Hippocampal formation (tissue), 2 donors: ENCODE measurements at regions not wholly inside any gene's neighbourhood (a gene's known extent, or its start where the extent isn't known, plus 50 kb on each side); places are given as distances from the start of the nearest gene placed in this dataset.

ENCODE experiments used
- DNase-seq, 2 donors: peaks; one replicate each; lab custom pipeline; 2025; lab: John Stamatoyannopoulos, UW

DNA sequence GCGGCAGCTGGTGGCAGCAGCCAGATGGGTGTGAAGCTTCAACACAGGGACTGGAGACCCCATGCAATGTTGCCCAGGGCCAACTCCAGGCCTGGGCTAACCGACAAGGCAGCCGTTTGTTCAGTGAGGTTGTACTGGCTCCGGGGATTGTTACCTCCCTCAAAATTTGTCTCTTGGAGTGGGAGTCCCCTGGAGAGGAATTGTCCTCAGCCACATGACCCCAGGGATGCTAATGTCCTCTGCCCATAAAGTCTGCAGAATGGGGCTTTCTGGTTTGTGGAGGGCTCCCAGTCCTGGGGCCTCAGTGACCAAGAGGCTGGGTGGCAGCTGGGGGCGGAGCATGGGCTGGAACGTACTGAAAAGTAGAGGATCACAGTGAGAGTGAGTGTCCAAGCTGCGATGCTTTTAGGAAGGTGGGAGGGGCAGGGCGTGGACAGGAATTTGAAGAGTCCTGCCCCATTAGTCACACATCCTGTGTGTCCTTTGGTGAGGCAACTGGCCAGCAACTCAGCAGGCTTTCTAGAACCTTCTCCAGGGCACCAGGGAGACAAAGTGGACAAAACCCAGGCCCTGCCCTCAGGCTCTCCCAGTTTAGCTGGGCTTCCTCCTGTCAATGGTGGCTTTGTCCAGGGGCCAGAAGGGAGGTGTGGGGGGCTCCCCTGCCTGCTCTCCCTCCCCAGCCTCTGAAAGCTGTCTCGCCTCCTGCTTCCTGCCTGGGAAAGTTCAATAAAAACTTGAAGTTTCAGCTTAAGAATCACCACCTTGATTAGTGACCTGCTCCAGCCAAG, 114.0 kb downstream of the NSG2 start:
- DNase-seq = no peak

DNA sequence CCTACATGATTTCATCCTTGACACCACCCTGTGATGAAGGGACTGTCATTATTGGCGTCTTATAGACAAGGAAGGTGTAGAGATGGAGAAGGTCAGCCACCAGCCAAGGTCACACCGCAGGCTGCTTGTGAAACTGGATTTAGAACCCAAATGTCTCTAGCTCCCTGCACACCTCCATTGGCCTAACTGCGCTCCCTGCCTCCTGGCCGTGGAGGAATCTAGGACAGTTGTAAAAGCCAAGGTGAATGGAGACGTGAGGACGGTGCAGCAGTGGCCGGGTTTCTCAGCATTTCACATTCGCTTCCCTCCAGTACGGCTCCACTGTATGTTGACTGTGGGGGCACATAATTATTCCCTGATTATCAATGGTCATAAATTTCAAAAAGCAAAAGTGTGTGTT, 119.9 kb downstream of the NSG2 start:
- no peak for DNase-seq

DNA sequence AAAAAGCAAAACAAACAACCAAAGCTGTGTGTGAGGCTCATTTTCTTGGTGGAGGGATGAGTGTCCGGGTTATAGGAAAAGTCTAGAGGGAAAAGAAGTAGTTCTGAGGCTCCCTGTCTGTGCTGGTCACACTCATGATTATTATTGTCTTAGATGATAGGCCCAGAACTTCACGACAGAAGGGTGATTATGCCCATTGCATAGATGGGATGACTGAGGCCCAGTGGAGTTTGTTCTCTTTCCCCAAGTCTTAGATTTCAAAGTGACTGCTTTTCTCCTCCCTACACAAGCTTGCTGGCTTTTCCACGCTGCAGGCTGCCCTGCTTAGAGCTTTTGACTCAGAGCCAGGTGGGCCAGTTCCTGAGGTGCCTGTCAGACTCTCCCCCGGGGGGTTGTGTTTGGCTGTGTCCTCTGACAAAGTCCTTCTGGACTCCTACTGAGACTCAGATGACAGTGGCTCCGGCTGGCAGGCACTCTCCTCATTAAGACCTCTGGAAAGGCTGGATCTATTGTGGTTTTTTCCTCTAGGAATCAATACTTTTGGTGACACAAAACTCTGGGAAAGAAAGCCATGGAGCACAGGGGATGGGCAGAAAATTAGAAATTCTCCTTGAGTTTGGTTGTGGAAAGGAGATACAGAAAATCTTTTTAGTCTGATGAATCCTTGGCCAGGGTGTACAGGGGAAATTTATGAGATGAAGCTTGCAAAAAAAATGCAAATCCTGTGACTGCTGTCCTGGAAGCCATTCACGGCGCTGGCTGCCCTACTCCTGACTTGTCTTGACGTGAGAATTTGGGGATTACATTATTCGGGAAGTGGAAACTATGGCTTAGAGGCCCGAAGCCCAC, 120.9 kb downstream of the NSG2 start:
- peak in 1 of 2 donors; percentile 15 for DNase-seq

GRCh38 chr5:174167080-174167910, 121.8 kb downstream of the NSG2 start:
- no peak for DNase-seq

DNA sequence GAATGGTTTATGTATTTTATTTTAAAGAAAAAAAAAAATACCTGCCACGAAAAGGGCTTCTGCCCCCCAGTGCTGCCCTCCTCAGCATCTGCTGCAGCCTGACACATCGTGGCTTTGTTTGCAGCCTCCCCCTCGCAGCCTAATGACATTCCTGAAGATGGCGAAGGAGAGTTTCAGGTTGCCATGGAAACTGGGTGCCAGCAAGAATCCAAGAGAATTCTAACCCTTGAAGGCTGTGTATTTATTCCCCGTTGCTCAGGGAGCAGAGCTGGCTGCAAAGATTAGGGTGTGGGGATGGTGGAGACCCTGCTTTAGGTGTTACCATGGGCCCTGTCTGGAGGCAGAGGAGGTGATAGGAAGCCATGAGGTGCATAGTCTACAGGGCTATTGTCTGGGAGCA, 126.6 kb downstream of the NSG2 start:
- peak; percentile 11 to 13 for DNase-seq

- no peak for DNase-seq
Observed at GRCh38 chr5:174172566-174172965, 127.1 kb downstream of the NSG2 start.

DNA sequence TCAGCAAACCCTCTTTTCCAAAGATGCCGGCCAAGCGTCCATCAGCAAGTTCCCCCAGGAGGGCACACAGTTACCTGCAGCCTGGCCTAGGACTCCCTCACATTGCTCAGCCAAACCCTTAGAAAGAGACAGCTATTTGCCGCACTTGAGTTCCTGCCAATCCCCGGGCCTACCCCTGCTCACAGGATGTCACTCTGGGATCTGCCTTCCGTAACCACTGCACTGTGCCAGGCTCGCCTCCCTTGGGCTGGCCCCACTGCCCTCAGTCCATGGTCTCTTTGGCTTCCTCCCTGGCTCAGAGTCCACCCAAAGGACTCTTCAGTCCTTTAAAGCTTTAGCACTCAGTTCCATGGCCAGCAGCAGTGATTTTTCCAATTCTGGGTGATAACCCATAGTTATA, 128.3 kb downstream of the NSG2 start:
- no peak for DNase-seq

DNA sequence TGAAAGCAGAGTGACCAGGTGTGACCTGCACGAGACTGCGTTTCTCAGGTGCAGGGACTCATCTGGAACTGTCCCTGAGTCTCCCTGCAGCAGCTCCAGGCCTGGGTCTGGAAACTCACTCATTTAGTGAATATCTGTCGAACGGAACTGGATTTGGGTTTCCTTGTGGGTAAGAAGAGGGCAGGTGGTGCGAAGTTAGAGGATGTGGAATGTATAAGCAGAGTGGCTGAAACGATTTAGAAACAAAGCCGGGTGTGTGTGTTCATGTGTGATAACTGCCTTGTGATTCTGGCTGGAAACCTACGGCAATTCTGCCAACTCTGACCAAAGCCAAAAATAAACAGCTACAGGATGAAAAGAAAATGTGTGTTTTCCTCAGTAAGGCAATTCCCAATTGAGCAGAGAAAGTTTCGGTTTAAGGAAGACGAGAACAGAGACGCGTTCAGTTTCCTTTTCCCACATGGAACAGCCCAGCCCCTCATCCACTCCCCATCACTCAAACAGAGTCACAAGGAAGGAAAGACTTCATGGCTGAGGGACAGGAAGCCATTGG, 130.3 kb downstream of the NSG2 start:
- DNase-seq = peak in 1 of 2 donors; percentile 5

DNA sequence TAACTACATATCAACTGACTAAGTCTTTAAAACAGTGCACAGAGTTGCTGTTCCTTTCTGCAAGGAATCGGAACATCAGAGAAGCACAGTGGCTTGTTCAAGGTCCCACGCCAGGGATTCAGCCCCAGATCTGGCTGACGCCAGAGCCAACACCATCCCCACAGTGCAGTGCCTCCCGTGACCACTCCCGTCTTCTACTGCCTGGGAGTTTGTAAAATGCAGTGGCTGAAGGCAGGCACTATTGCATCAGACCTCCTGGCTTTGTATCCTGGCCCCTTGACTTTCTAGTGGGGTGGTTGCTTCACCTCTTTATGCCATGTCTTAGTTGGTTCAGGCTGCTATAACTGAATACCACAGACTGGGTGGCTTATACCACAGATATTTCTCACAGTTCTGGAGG, 131.0 kb downstream of the NSG2 start:
- no peak for DNase-seq

GRCh38 chr5:174177531-174177930, 132.0 kb downstream of the NSG2 start:
- DNase-seq = no peak

DNA sequence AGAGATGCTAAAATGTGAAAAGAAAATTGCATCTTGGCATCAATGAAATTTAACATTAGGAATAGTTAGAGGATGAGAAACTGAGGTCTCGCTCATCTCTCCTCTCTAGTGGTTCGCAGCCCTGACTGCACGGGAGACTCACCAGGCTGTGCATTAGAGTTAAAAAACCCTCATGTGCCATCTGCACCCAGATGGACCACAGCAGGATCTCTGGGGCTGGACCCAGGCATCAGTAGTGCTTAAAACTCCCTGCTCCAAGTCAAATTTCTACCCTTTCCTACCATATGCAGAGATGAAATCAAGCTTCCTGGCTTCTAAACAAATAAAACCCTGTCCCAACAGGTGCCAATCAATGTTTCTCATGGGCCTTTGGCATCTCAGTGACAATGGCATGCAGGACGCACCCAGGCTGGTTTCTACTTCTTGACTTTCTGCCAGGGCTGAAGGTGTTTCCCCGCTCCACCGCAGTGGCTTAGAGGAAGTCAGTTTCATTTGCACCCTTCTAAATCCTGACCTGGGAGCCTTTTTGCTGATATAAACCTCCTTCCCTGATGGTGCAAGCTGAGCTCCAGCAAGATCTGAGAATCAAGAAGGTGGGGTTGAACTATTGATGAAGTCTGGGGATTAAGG, 132.6 kb downstream of the NSG2 start:
- DNase-seq = no peak

DNA sequence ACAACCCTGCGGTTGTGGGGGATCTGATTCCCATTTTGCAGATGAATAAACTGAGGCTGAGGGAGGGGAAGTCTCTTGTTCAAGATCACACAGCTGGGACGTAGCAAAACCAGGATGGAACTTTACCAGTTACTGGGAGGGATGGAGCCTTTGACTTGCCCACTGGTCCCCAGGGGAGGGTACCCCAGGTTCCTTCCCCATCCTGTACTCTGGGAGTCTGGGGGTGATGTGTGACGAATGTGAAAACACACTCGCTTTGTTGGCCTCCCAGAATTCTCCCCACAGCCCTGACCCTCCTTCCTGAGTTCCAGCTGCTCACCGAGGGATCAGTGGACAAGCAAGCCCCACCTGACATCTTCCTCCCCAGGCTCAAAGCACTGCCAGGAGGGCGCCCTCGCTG, 135.1 kb downstream of the NSG2 start:
- no peak for DNase-seq

DNA sequence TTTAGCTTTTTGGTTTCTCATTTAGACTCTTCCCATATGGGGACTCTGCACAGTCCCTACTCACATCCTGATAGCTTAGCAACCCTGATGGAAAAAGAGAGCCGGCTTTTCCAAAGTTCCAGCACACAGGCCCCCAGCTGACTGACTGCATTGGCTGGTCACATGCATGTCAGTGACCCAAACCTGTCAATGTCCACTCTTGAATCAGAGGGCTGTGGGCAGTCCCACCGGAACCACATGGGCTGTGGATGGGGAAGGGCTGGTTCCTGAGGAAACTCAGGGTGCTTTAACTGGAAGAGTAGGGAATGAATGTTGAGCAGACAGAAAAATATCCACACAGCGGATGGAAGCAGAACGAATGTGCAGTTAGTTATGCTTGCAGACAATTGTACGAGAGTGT, 136.6 kb downstream of the NSG2 start:
- no peak for DNase-seq

DNA sequence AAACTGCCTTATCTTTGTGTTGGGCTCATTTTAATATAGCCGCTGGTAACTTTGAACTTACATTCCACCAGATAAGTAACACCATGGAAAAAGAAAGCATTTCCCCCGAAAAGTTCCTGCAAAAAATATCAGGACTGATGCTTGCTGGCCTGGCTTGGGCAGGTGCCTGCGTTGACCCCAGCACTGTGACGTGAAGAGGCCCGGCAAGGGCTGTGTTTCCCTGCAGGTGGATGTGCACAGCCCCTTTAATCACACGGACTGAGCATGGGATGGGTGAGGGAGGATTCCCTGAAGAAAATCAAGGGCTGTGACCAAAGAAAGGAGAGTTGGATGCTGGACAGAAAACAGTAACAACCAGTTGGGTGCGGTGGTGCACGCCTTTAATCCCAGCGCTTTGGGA, 138.2 kb downstream of the NSG2 start:
- DNase-seq = no peak

DNA sequence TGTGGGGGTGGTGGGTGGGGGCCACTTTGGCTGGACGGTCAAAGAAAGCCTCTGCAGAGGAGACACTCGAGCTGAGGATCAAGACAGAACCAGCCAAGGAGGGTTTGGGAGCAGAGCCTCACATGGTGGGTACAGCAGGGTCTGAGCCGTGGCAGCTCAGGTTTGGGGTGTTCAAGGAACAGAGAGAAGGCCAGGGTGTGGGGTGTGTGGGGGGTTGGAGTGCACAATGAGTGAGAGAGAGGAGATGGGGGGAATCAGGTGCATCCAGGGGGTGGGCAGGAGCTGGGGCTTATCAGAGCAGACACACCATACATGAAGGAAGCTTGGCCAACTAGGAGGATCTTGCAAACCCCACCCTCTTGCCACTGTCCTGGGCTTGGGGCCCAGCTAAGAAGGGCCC, 140.0 kb downstream of the NSG2 start:
- DNase-seq = no peak

DNA sequence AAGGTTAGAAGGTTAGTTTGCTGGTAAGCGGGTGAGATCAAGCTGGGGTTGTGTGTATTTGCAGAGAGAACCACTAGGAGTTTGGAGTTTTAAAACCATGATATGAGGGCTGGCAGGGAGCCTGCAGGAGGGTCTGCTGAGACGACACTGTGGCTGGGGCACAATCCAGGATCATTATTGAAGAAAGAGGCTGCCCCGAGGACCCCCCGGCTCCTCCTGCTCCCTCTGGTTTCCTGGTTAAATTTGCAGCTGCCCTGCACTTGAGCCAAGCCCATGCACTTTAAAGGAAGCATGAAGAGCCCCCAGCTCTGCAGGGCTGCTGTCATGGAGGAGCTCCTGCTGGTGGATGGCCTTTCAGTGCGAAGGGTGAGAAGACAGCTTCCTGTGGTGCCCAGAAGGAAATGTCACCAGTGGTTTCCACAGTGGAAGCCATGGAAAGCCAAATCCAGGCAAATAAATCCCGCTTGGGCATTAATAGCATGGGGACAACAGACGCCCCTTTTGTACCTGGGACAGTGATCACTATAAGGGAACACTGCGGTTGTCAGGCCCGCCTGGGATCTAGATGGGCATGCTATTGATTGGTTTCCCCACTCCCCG, 140.7 kb downstream of the NSG2 start:
- no peak for DNase-seq

- DNase-seq = no peak
Observed at GRCh38 chr5:174187001-174187400, 141.5 kb downstream of the NSG2 start.

- DNase-seq = no peak
Observed at GRCh38 chr5:174187481-174187880, 142.0 kb downstream of the NSG2 start.

GRCh38 chr5:174188295-174188694, 142.8 kb downstream of the NSG2 start:
- DNase-seq = no peak

GRCh38 chr5:174189654-174190541, 144.4 kb downstream of the NSG2 start:
- no peak for DNase-seq
